NCI-H748 (cell line): ENCODE measurements at regions not wholly inside any gene's neighbourhood (a gene's known extent, or its start where the extent isn't known, plus 50 kb on each side); places are given as distances from the start of the nearest gene placed in this dataset.

Source experiments
- DNase-seq: peaks from one replicate; lab custom pipeline; 2025; ENCODE audit not compliant: unreplicated experiment; lab: John Stamatoyannopoulos, UW

DNA sequence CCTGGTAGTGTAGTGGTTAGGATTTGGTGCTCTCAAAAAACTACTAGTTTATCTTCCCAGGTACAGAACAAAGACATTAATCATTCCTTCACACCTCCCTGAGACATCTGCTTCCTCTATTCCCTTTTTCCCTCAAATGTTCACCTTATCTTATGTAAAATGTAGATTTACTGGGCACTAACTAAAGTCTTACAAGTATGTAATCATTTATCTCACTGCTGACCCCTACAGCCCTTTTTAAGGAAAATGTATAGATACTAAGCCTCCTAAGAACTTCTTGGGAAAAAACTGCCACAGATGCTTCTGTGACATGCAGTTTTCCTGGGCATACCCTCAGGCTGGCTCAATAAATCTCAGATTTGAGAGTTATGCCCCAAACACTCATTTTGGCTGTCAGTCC, 50.8 kb upstream of the NEK7 start:
- no peak for DNase-seq
